BLaER1 treated with 17β-estradiol and CSF1 and Interleukin-3, amounts not matched to agents 10 nM and 100 nM (cell line): ENCODE measurements at regions not wholly inside any gene's neighbourhood (a gene's known extent, or its start where the extent isn't known, plus 50 kb on each side); places are given as distances from the start of the nearest gene placed in this dataset.
A peak's percentile ranks its signal among the peaks of the same experiment; 100 is the strongest.
"Not testable (repeated sequence)": the region's sequence is repeated elsewhere in the genome, so short reads cannot be mapped to it uniquely, and the experiment has no call there.

ENCODE experiments used
- H3K27ac ChIP-seq, 11 experiments: shearing (Covaris generic); formaldehyde crosslinking; 2 replicates each; pipeline ENCODE4 v1.8.1; 2022
- H3K27me3 ChIP-seq, 11 experiments: shearing (Covaris generic); formaldehyde crosslinking; 2 replicates each; pipeline ENCODE4 v1.8.1; 2022
- H3K36me3 ChIP-seq, 11 experiments: shearing (Covaris generic); formaldehyde crosslinking; 2 replicates each; pipeline ENCODE4 v1.8.1; 2022
- H3K4me1 ChIP-seq, 10 experiments: shearing (Covaris generic); formaldehyde crosslinking; 2 replicates each; pipeline ENCODE4 v1.8.1; 2022
- H3K4me2 ChIP-seq, 11 experiments: shearing (Covaris generic); formaldehyde crosslinking; 2 replicates each; pipeline ENCODE4 v1.8.1; 2022
- H3K4me3 ChIP-seq, 10 experiments: shearing (Covaris generic); formaldehyde crosslinking; 2 replicates each; pipeline ENCODE4 v1.8.1; 2022
- H3K9ac ChIP-seq, 11 experiments: shearing (Covaris generic); formaldehyde crosslinking; 2 replicates each; pipeline ENCODE4 v1.8.1; 2022
- H3K9me3 ChIP-seq, 11 experiments: shearing (Covaris generic); formaldehyde crosslinking; replicated peaks in 1 of 11; 2 replicates each; pipeline ENCODE4 v1.8.1; 2022
- H4K20me1 ChIP-seq, 11 experiments: shearing (Covaris generic); formaldehyde crosslinking; 2 replicates each; pipeline ENCODE4 v1.8.1; 2022
- Cebpa-rat ChIP-seq, 11 experiments: shearing (Covaris generic); IDR thresholded peaks; 2 replicates each; pipeline ENCODE4 v1.8.1; 2022

DNA sequence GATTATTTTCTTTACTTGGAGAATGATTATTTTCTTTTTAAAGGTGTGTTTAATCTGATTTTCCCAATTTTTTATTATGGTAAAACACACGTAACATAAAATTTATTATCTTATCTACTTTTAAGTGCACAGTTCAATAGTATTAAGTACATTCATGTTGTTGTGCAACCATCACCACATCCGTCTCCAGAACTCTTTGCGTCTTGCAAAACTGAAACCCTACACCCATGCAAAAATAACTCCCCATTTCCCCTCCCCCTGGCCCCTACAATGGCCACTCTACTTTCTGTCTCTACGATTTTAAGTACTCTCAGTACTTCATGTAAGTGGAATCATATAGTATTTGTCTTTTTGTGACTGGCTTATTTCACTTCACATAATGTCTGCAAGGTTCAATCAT is 230.7 kb downstream of the SATB1 start:
- Histone ChIP-seq H3K9me3 (peaks cover 38 to 58% (median 53%) of the 10 kb centered on the region in 11 experiments), H3K4me1 (peaks cover 13 to 24% (median 15%) of the 10 kb centered on the region in 10 experiments), H3K9ac (no peak overlapping the region), H3K36me3 (peaks cover 0 to 8% (median 0%) of the 10 kb centered on the region in 11 experiments; a peak in 2 of 22 replicates), H3K27ac (no peak overlapping the region), H3K4me3 (no peak overlapping the region), H3K4me2 (no peak overlapping the region), H3K27me3 (no peaks in the 10 kb centered on the region), H4K20me1 (no peaks in the 10 kb centered on the region)
- no peak for TF ChIP-seq Cebpa-rat (IDR thresholded peaks at IDR 0.05)

DNA sequence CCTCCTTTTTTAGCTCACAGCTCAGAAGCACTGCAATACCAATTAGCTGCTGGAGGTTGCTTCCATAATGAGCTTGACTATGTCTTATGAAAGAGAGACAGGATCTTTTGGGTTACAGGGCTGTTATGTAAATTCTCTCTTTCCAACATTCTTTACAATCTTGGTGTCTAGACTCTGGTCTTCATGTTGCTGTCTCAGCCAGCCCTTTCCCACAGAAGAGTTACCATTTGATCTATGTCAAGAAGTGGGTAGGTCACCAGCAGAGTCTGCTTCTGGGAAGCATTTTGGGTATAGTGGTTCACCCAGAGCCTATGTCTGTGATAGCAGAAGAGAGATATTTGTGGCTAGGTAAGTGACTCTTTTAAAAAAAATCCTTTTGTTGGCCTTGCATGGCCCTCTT is 234.5 kb downstream of the SATB1 start:
- Histone ChIP-seq H3K4me1 (peaks cover 18 to 39% (median 23%) of the 10 kb centered on the region in 10 experiments), H3K27ac (peak overlapping the region in 2 of 11 experiments; percentile 8 to 12; a peak in 1 of 22 replicates), H4K20me1 (no peaks in the 10 kb centered on the region), H3K4me2 (peak overlapping the region; percentile 15 to 76 (median 60); a peak in 20 of 22 replicates), H3K27me3 (no peaks in the 10 kb centered on the region), H3K4me3 (no peak overlapping the region), H3K9ac (no peak overlapping the region), H3K36me3 (peaks cover 0 to 4% (median 0%) of the 10 kb centered on the region in 11 experiments; a peak in 1 of 22 replicates), H3K9me3 (peaks cover 9 to 20% (median 17%) of the 10 kb centered on the region in 11 experiments; a peak in 20 of 22 replicates)
- no peak for TF ChIP-seq Cebpa-rat (IDR thresholded peaks at IDR 0.05)

DNA sequence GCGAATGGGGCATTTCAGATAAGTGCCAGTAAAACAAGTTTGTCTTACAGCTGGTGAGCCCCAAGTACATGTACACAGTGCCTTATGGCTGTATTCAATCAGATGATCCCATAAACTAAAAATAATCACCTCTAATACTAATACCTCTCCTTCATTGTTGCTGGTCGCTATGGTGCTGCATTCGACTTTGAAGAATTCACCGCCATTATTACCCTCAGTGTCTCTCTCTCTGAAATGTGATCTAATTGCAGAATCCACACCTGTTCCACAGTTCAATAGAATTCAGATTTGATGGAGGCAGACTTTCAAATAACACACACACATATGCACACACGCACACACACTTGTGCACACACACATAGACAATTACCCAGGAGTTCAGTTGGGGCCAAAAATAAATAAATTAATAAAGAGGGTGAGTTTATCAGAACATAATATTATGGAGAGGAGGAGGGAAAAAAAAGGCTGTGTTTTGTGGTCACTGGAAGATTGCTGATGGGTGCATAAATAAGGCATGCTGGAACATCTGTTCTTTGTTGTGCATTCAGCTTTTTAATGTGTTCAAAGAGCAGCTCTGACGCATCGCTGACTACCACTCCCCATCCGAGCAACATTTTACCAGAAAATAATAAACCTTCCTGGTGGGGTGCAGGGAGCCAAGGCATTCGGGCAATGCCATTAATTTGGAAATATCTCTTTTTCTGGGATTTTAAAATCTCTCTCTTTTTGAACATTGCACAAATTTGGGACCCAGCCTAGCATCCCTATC is 235.7 kb downstream of the SATB1 start:
- Histone ChIP-seq H3K4me3 (no peak overlapping the region; a peak in 1 of 20 replicates), H4K20me1 (no peaks in the 10 kb centered on the region), H3K27me3 (no peaks in the 10 kb centered on the region), H3K9me3 (peaks cover under 1 to 15% (median 8%) of the 10 kb centered on the region in 11 experiments; a peak in 14 of 22 replicates), H3K4me1 (peaks cover 18 to 39% (median 23%) of the 10 kb centered on the region in 10 experiments), H3K27ac (peak overlapping the region in 2 of 11 experiments; percentile 8 to 12; a peak in 1 of 22 replicates), H3K4me2 (peak overlapping the region; percentile 46 to 76 (median 63)), H3K36me3 (0 out of 22 replicates have a peak, but pooled peaks cover 0 to 4% (median 0%) of the 10 kb centered on the region in 11 experiments), H3K9ac (peak overlapping the region in 1 of 11 experiments; percentile 13; a peak in 1 of 22 replicates)
- TF ChIP-seq Cebpa-rat (IDR thresholded peaks at IDR 0.05), result no peak

DNA sequence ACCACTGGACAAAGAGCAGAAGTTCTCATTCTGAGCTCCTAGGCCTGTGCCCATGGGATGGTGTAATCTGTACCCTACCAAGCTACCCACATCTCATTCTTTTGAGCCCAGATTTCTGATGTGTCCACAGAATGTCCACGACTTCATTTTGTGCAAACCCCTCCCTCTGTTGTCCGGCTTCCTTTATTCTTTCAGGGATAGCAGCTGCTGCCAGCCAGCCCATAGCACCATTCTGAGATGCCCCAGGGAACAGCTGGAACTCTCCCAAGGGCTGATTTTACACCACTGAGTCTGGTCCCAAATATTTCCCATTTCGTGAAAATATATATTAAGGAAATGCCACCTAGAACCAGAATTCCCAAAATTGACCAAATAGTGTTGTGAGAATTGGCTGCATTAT is 236.6 kb downstream of the SATB1 start:
- TF ChIP-seq Cebpa-rat (IDR thresholded peaks at IDR 0.05), result no peak
- Histone ChIP-seq H3K4me1 (peaks cover 18 to 39% (median 23%) of the 10 kb centered on the region in 10 experiments), H3K4me3 (no peak overlapping the region), H3K4me2 (peak overlapping the region in 6 of 11 experiments; percentile 5 to 76 (median 62); a peak in 5 of 22 replicates), H3K36me3 (0 out of 22 replicates have a peak, but pooled peaks cover 0 to 4% (median 0%) of the 10 kb centered on the region in 11 experiments), H3K9ac (no peak overlapping the region), H3K27me3 (no peaks in the 10 kb centered on the region), H3K27ac (no peak overlapping the region), H3K9me3 (peaks cover under 1 to 21% (median 14%) of the 10 kb centered on the region in 11 experiments; a peak in 13 of 22 replicates), H4K20me1 (no peaks in the 10 kb centered on the region)

DNA sequence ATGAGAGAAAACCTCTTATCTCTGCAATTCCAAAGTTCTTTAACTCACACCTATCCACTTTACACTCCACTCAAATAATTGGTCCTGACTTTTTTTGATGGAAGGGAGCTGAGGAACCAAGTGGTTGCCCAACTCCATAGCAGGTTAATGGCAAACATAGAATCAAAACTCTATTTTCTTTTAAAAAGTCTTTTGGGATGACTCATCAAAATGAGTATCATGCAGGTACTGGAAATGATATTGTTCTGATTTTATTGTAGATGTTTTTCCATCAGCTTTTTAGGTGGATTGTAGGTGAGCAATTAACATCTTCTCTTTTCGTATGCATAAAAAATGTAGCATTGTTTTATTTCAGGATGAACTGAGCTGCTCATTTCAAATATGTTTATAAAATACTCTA is 239.5 kb downstream of the SATB1 start:
- H3K4me1 ChIP-seq, result peaks cover 16 to 26% (median 20%) of the 10 kb centered on the region in 10 experiments
- H3K27ac ChIP-seq, result no peak overlapping the region
- peaks cover 8 to 23% (median 16%) of the 10 kb centered on the region in 11 experiments; a peak in 15 of 22 replicates for H3K9me3 ChIP-seq
- TF ChIP-seq Cebpa-rat (IDR thresholded peaks at IDR 0.05), result no peak
- no peaks in the 10 kb centered on the region for H3K27me3 ChIP-seq
- H3K36me3 ChIP-seq, result 0 out of 22 replicates have a peak, but pooled peaks cover 0 to 4% (median 0%) of the 10 kb centered on the region in 11 experiments
- no peak overlapping the region for H3K4me3 ChIP-seq
- H4K20me1 ChIP-seq, result no peaks in the 10 kb centered on the region
- H3K4me2 ChIP-seq, result no peak overlapping the region
- H3K9ac ChIP-seq, result no peak overlapping the region

DNA sequence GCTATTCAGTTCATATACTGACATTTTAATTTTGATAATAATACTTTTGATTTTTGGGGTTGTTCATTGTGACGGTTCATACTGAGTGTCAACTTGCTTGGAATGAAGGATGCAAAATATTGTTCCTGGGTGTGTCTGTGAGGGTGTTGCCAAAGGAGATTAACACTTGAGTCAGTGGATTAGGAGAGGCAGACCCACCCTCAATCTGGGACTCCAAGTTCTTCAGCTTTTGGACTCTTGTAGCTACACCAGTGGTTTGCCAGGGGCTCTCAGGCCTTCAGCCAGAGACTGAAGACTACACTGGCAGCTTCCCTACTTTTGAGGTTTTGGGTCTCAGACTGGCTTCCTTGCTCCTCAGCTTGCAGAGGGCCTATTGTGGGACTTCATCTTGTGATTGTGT is 242.2 kb downstream of the SATB1 start:
- H3K36me3 ChIP-seq, H4K20me1 ChIP-seq, H3K4me3 ChIP-seq: not testable (repeated sequence)

DNA sequence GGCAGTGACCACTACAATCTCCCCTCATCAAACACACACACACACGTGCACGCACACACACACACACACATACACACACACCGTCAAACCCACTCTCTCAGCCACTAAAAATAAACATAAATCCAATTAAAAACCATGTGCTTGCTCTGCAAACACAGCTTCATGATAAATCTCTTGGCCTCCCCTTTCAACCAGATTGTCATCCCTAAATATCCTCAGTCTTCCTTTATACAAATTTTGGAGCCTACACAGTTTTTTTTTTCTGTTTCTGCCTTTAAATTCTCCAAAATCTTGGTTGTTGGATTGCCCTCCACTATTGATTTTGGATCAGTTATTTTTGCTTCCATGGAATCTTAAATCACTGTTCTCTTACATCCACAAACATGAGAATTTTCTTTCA is 245.6 kb downstream of the SATB1 start:
- Histone ChIP-seq H3K4me3 (no peak overlapping the region), H3K9ac (no peak overlapping the region), H3K36me3 (no peaks in the 10 kb centered on the region), H3K4me1 (no peaks in the 10 kb centered on the region), H3K27ac (no peak overlapping the region), H3K27me3 (no peaks in the 10 kb centered on the region), H3K9me3 (peaks cover 8 to 19% (median 16%) of the 10 kb centered on the region in 11 experiments; a peak in 15 of 22 replicates), H3K4me2 (no peak overlapping the region), H4K20me1 (no peaks in the 10 kb centered on the region)
- TF ChIP-seq Cebpa-rat (IDR thresholded peaks at IDR 0.05), result no peak

More for the DNA sequence above, 242.2 kb downstream of the SATB1 start:
- not testable (repeated sequence) for H3K27ac ChIP-seq, H3K27me3 ChIP-seq, H3K4me1 ChIP-seq, H3K4me2 ChIP-seq, H3K9ac ChIP-seq
- peaks cover 8 to 23% (median 20%) of the 10 kb centered on the region in 11 experiments; a peak in 16 of 22 replicates for H3K9me3 ChIP-seq

DNA sequence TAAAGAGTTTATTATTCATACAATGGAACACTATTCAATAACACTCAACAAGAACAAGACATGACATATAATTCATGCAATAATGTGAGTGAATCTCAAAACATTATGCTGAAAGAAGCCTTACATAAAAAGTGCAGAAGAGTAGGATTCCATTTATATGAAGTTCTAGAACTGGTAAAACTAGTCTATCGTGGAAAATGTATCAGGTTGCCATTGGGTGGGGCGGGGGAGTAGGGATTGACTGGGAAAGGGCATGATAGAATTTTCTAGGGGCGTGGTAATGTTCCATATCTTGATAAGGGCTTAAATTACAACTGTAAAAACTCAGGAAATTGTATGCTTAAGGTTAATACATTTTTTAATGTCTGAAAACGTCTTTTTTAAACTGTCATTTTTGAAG is 247.9 kb downstream of the SATB1 start:
- Histone ChIP-seq H3K27me3 (no peaks in the 10 kb centered on the region), H3K36me3 (peaks cover 0 to 7% (median 0%) of the 10 kb centered on the region in 11 experiments; a peak in 5 of 22 replicates), H3K4me3 (no peak overlapping the region), H3K4me2 (no peak overlapping the region), H3K27ac (no peak overlapping the region), H3K4me1 (no peaks in the 10 kb centered on the region; a peak in 1 of 20 replicates), H4K20me1 (no peaks in the 10 kb centered on the region), H3K9ac (no peak overlapping the region), H3K9me3 (peaks cover 13 to 21% (median 16%) of the 10 kb centered on the region in 11 experiments)
- TF ChIP-seq Cebpa-rat (IDR thresholded peaks at IDR 0.05), result no peak

DNA sequence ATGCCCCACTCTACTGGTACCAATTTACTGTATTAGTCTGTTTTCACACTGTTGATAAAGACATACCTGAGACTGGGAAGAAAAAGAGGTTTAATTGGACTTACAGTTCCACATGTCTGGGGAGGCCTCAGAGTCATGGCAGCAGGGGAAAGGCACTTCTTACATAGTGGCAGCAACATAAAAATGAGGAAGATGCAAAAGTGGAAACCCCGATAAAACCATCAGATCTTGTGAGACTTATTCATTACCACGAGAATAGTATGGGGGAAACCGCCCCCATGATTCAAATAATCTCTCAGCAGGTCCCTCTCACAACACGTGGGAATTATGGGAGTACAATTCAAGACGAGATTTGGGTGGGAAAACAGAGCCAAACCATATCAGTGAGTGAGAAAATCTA is 251.2 kb downstream of the SATB1 start:
- H3K4me1 ChIP-seq, H3K4me2 ChIP-seq, H4K20me1 ChIP-seq, H3K4me3 ChIP-seq, H3K27me3 ChIP-seq, H3K27ac ChIP-seq, H3K36me3 ChIP-seq, H3K9ac ChIP-seq: not testable (repeated sequence)
- H3K9me3 ChIP-seq, result peaks cover 15 to 25% (median 20%) of the 10 kb centered on the region in 11 experiments
